ENCODE measurements at regions not wholly inside any gene's neighbourhood (a gene's known extent, or its start where the extent isn't known, plus 50 kb on each side); places are given as distances from the start of the nearest gene placed in this dataset.

DNA sequence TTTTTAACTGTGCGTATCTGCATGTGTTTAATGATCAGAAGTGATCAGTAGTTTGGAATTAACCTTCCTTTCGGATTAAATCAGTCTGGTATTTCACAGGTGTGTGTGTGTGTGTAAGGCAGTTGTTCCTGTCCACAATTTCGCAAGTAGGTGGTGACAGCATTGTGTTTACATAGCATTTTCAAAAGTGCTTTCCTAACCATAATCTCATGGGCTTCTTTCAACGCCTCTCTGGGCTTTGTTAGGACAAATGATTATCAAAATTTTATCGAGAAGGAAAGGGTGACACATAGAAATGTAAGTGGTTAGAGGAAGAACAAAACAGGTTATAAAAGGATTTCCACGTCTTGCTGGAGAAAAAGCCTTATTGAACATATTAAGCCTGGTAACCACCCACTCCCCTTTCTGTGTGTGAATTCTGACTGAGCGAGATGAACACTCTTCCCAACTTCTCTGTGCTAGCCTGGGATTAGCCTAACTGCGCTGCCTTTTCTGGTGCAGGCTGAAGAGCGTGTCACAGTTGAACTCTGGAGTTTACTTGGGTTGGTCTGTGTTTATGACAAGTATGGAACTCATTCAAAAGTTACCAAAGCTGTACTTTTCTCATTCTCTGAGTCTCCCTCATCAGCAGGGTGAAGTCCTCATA, 292.3 kb upstream of the PITRM1 start:
- DNase-seq (ENCODE audit: low spot score), result no peak

DNA sequence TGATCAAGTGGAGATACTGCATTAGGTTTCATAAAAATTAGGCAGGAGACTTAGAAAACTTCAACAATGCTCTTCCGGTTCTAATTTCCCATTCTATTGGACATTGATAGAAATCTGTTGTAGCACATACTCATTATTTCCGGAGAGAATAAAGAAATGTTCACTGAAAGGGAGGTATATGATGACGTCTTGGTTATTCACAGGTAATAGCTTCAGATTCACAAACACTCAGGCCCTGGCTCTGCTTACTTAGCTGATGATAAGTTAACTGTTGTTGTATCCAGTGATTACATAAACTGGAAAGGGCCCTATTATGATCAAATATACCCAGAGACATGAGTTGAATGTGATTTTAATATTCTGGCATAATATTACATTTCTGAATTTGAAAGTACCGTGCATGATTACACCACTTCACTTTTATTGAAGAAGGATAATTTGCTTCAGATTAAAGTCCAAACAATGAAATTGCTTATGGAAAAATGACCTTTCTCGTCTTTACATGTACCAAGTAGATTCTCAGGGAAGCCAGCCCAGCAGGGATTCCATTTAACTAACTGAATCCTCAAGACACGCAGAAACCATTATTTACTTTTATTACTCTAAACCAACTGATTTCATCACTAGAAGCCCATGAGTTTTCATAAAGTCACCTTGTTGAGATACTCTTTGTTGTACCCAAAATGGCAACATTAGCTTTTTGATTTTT, 288.0 kb upstream of the PITRM1 start:
- DNase-seq (ENCODE audit: low spot score), result no peak

DNA sequence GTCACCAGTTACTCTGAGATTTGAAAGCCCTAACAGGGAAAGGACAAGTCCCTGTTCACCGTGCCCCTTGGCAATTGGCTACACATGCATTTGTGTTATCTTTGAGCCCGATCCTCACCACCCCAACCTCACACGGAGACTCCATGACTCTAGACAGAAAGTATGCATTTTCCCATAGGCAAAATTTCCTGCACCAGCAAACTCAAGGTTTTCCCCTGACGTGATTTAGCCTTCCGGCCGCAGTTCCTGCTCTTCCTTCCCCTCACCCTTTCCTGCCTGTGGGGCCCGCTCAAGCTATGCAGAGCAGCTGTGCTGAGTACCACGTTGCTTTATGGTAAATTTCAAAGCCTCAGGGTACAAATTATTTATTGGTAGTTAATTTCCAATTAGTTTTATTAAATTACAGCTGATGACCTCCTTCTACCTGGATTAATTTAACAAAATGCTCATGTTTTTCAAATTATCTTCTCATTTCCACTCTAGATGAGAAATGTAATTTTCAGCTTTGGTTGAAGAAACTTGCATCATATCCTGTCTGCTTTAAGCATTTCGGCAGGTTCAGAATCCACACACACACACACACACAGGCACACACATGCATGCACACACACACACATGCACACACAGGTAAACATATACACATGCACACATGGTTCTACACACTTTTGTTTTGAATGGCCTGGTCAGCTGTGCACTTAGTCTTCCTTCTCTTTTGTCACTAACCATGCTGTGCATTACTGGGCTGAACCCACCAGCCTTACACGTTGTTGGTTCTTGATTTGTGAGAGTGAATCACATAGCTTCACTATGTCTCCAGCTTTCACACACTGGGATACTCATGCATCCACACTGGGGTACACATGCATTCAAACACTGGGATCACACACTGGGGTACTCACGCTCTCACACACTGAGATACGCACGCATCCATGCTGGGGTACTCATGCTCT, 283.1 kb upstream of the PITRM1 start:
- DNase-seq (ENCODE audit: low spot score), result no peak

DNA sequence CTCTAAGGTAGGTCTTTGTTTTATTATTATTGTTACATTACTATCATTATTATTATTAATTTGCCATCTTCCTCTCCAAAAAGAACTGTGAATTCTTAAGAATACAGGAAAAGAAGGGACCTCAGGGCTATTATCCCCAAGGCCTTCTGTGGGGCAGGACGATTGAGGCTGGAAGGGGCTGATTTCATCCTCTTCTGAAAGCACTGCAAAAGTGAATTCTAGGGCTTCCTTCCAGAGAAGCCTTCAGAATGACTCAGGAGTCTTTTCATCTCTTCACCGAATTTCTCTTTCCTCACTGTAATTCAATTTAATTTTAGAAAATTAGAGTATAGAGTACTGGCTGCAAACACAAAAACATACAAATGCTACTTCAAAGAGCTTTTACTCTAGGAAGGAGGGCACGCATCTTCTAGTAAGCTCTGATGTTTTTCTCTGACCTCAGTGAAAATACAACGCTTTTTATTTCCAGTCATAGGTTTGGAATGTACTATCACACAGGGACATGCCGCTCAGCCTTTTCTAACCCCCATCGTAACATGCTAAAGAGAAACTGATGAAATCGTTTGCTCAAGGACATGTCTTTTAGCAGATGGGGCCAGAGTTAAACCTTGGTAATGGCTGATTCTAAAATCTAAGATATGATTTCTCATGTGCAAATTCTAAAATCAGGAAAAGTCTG, 280.2 kb upstream of the PITRM1 start:
- DNase-seq (ENCODE audit: low spot score), result no peak

DNA sequence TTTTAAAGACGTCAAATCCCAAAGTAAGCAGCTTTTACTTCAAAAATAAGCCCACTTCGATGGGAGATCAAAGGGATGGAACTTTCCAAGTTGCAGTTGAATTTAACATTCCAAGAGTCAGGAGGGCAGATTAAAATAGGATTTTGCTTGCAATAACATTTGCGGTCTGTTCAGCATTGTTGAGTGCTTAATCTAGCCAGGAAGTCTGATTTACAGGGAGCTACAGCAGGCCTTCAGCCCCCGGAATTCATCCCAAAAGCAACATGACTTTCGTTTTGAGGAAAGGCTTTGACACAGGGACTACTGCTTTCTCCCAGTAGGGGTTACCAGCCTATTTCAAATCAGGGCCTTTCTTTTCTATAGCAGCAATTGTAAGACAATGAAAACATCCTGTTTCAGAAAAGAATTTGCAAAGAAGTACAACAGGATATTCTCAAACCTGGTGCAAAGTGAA, 279.6 kb upstream of the PITRM1 start:
- DNase-seq (ENCODE audit: low spot score), result no peak

DNA sequence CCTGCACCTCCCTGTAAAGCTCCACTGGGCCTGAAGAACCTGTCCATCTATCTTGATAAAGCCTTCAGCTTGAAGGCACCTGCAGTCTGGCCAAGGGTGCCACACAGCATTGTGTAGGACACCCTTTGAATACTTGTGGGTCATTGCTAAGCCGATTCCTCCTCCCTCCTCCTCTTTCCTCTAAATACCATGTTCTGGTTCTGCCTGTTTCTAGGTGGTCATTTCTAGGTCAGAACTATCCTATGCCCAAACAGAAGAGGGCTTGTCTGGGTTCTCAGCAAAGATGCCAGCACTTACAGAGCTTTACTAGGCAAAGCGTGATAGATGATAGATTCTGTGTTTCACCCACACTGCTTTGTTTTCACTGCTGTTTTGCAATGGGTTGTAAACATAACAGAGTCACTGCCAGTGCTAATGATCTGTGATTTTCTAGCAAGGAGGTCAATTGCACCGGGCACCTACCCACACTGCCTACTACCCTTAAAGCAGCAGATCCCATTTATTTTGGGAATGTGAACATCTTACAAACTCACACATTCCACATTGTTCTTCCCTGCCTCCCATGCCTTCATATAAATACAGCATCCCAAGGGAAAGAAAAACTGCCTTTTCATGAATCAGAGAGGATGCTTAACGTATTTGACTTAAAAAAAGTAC, 279.1 kb upstream of the PITRM1 start:
- no peak for DNase-seq (ENCODE audit: low spot score)

DNA sequence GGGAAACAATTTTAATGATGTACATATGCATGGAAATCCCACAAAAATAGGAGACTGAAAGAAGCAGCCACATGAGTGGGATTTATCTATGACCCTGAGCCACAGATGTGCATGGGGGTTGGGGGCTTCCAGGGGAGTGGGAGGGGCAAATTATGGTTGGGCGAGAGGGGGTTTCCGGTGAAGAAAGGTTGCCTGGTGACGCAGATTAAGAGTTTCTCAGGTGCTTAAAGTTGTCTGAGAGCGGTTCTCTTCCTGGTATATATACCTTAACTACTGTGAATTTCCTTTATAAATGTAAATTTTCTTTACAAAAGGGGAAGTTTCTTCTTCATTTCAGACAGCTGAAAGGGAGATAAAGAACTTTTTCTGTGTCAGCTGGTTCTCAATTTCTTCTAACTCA, 273.6 kb upstream of the PITRM1 start:
- no peak for DNase-seq (ENCODE audit: low spot score)

DNA sequence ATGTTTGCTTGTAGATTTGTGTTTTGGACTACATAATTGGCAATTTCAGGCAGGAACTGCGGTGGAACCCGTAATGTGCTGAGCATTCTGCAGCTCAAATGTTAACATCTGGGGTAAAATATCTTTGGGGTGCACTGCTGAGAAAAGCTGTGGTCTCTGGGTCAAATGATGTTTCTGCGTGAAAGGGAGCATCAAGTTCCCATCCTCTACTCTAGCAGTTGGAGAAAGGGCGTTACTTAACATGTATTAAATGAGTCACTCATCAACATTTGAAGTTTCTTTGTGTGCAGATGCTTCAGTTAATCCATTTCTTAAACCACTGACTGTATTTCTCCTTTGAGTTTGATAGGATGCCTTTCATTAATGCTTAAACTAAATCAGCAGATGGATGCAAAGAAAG, 273.1 kb upstream of the PITRM1 start:
- DNase-seq (ENCODE audit: low spot score), result no peak

DNA sequence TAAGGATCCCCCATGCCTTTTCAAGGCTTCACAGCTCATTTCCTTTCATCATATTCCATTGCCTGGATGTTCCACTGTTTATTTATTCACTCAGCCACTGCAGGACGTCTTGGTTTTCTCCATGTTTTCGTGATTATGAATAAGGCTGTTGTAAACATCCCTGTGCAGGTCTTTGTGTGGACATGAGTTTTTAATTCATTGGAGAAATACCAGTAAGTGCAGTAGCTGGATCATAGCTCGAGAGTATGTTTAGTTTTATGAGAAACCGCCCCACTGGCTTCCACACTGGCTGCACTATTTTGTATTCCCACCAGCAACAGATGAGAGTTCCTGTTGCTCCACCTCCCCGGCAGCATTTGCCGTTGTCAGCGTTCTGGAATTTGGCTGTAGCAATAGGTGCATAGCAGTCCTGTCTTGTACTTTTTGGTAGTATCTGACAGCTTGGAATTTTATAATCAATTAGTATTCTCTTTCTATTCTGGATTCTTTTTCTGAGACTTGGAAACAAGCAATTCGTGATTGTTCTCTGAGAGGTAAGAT, 269.9 kb upstream of the PITRM1 start:
- DNase-seq (ENCODE audit: low spot score), result no peak

DNA sequence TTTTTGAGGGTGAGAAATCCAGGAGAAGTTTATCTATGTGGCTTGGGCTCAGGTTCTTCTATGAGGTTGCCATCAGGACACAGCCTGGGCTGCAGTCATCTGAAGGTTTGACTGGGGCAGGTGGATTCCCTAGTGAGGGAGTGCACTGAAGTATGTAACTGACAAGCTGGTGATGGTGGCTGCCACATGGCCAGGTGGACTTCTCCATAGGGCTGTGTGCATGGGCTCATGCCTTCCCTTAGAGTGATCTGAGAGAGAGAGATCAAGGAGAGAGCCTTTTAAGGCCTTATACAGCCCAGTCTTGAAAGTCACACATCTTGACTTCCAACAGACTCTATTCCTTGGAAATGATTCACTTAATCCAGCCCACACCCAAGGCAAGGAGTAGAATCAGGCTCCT, 266.6 kb upstream of the PITRM1 start:
- DNase-seq (ENCODE audit: low spot score), result no peak

DNA sequence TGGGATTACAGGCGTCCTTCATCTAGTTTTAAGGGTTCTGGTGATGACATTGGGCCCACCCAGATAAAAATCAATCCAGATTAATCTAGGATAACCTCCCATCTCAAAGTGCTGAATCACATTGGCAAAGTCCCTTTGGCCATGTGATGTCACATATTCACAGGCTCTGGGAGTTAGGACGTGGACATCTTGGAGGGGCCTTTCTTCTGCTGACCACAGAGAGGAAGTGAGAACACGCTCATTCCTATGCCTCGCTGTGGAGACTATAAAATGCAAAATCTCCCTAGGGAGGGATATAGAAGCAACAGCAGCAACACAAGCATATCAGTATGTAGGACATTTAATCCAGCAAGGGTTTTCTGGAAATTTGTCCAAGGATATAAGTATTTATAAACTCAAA, 266.0 kb upstream of the PITRM1 start:
- no peak for DNase-seq (ENCODE audit: low spot score)

DNA sequence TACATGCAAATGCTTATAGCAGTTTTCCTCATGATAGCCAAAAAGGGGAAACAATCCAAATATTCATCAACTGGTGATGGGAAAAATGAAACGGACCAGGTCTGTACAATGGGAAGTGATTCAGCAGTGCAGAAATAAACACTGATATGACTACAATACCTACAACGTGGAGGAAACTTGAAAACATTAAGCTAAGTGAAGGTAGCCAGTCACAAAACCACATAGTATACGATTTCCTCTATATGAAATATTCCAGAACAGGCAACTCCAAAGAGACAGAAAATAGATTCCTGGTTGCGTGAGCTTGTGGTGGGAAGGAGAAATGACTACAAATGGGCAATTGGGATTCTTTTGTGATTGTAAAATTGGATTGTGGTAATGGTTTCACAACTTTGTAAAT, 263.1 kb upstream of the PITRM1 start:
- no peak for DNase-seq (ENCODE audit: low spot score)

DNA sequence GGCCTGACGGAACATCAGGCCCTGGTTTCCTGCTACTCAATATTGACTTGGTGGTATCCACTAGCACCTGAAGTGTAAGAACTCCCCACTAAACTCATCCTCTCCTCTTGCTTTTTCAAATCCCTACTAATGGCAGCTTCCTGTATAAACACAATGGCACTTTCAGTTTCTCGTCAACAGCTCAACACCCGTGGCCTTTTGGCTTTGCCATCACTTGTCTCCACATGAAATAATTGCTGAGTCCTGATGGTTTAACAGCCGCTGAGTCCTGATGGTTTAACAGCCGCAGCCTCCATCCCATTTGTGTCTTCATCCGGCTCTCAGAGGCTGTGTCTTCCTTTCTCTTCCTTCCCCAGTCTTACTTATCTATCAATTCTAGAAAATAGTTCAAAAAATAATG, 261.4 kb upstream of the PITRM1 start:
- no peak for DNase-seq (ENCODE audit: low spot score)

DNA sequence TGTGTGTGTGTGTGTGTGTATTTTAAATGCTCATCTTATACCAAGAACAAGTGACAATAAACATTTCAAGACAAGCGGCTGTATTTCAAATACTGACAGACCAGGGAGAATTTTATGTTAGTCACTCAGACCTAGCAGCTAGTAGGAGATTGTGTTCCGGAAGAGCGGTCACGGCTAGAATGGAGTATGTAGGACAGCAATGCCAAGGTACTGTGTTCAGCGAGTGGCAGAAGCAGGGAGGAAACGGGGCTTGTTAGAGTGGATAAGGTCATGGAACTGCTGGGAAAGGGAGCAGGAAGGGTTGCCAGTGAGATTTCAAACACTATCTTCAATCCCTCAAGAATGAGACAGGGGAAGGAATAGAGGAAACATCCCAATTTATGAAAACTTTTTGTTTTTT, 260.5 kb upstream of the PITRM1 start:
- DNase-seq (ENCODE audit: low spot score), result no peak

DNA sequence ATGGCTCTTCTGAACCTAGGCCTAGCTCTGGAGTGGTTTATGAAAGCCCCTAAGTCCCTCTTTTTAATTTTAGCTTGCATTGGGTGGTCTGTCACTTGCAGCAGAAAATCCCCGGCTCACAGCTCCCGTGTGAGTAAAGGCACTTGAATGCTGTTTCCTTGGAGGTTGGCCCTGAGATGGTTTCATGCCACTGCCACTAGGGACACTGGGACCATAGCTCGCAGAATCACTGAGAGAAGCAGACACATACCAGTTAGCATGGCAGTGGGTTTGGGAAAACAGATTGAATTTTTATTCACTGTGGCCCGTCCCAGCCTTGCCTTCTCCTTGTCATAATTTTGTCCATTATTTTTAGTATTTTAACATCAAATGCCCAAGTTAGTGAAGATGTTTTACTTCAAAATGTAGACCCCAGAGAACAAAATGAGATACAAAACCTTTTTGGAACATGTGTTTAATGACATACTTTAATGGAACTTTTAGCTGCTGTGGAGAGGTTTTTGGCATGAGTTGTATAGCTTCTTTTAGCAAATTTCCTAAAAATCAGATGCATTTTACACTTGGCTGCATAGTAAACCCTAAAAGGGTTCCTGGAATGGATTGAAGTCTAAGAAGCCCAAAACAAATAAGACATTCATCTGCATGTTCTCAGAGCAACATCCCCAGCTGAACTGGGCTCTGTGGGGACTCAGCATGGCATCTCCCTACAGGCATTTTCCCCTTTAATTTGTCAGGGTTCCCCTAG, 259.7 kb upstream of the PITRM1 start:
- DNase-seq (ENCODE audit: low spot score), result no peak

DNA sequence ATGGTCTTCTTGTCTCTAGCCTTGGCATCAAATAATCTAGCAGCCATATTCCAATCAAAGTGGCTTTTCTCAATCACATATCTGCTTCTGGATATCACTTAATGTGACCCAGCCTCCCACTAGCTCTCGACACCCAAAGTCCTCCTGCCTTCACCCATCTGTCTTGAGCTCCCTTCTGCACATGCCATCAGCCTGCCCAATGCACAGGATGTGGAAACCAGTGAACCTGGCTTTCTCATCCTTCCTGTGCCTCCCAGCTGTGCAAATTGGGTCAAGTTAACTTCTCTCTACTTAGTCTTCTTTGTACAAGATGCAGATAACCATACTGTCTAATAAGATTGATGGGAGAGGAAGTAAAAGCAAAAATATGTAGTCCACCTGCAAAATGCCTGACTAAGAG, 257.9 kb upstream of the PITRM1 start:
- DNase-seq (ENCODE audit: low spot score), result no peak

DNA sequence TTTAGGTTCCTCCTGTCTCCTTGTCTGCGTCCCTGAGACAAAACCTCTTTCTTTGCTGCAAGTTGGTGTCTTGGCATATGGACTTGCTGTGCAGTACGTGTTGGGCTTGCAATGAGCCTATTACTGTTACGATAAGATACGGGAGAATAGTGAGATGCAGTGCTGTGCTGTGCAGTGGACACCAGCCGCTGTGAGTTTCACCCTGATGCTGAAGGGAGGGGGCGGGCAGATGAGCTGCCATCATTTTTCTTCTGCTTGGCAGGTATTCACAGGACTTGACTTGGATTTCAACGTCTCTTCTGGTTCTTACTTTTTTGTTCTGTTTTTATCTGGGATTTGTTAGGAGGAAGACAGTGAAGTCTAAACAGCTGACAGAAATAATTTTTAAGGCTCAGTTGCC, 257.1 kb upstream of the PITRM1 start:
- DNase-seq (ENCODE audit: low spot score), result no peak

DNA sequence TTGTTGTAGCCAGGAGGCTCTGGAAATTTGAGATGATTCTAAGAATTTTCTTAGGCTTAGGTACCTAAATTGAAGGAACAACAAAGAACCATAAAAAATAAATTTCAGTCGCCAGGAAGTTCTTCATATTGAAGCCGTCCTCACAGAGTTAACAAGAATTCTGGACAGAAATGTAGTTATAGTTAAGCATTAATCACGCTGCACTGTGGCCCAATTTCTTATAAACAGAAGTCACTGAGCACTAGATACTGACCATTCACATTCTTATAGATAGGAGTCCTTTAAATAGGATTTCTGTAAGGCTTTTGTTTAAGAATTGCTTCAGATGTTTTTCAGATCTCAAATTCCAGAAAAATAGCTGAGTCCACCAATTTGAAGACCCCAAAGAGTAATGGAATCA, 256.2 kb upstream of the PITRM1 start:
- no peak for DNase-seq (ENCODE audit: low spot score)

DNA sequence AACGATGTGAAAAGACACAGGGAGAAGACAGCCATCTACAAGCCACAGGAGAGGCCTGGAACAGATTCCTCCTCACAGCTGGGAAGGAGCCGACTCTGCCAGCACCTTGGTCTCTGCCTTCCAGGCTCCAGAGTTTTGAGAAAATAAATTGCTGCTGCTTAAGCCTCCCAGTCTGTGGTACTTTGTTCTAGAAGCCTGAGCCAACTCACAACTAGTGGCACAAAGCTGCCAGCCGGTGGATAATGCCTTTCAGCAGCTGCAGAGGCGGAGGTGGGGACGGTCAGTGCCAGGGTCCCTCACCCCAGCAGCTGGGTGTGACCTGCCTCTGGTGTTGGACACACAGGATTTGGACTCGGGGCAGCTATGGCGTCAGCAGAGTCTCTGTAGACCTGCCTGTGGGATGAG, 255.4 kb upstream of the PITRM1 start:
- no peak for DNase-seq (ENCODE audit: low spot score)

DNA sequence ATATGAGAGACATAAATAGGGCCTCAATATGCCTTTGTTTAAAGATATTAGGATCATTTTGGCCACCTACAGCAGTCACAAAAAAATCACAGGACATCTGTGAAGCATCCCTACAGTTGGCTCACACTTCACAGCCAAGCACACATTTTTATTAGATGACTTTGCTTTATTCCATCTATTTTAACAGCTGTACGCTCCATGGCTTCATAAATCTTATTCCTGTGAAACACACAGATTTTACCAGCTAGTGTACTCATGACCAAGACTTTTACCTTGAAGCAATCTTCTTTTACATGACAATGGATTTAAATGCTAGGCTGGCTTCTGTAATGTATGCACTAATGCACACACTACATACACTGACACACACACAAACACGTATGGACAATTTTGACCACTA, 254.8 kb upstream of the PITRM1 start:
- no peak for DNase-seq (ENCODE audit: low spot score)

Data from CD4-positive, alpha-beta T cell treated with Interleukin-2 at 100 ng/mL for 4 hours (primary cell).